Renal pelvis (tissue), 1 donor: ENCODE measurements at regions not wholly inside any gene's neighbourhood (a gene's known extent, or its start where the extent isn't known, plus 50 kb on each side); places are given as distances from the start of the nearest gene placed in this dataset.

ENCODE experiments used
- DNase-seq: peaks from one replicate; pipeline ENCODE4 v3.0.0-alpha.2; 2013

GRCh38 chr4:20403846-20404245 lies 152.1 kb downstream of the SLIT2 start:
- no peak for DNase-seq

GRCh38 chr4:20408611-20409010 lies 156.9 kb downstream of the SLIT2 start:
- DNase-seq: no peak

GRCh38 chr4:20412072-20412471 lies 160.4 kb downstream of the SLIT2 start:
- DNase-seq: no peak

DNA sequence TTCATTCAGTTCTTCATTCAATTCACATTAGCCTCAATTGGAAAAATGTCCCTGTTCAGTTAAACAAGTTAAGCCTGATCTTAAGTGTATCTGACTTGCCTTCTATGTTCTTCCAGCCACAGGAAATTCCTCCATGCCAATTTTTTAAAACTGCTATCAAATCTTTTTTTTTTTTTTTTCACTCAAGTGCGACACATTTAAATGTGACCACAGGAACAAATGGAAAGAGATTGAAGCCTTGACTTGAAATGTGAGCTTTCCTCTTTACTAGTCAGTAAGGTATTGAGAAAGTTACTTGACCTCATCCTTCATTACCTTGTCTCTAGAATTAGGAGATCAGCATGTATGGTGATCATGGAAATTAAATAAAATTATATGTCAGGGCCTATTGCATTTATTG lies 165.1 kb downstream of the SLIT2 start:
- no peak for DNase-seq

DNA sequence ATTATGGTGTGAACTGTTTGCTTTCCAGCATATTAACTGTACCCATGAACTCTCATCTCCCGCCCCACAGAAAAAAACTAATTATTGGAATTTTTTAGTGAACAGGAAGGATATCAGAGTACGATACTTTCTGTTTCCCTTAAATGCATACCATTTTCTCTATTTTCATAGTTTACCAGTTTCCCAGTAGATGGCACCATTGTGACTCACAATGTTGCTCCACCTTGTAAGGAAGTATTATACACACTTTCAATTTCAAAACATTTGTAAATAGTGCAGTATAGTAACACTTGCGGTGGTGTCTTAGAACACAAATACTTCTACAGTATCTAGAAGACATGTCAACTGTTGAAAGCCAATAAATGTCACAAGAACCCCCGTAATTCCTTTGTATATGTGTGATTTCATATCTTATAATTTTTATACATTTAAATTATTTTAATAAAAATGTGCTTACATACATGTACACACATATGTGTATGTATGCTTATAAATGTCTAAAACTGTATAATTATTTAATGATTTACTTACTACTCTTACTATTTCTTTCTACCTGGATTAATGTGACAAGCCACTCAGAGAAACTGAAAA lies 167.3 kb downstream of the SLIT2 start:
- peak; percentile 39 for DNase-seq

- no peak for DNase-seq
Observed at GRCh38 chr4:20420916-20421602, 169.4 kb downstream of the SLIT2 start.

- DNase-seq: no peak
Observed at GRCh38 chr4:20421603-20421985, 169.9 kb downstream of the SLIT2 start.

GRCh38 chr4:20422398-20422797 lies 170.7 kb downstream of the SLIT2 start:
- peak; percentile 15 for DNase-seq

- DNase-seq: no peak
Observed at GRCh38 chr4:20423420-20423819, 171.7 kb downstream of the SLIT2 start.

- DNase-seq: no peak
Observed at GRCh38 chr4:20426028-20426427, 174.3 kb downstream of the SLIT2 start.

- no peak for DNase-seq
Observed at GRCh38 chr4:20428436-20429160, 176.9 kb downstream of the SLIT2 start.

GRCh38 chr4:20430259-20430941 lies 178.7 kb downstream of the SLIT2 start:
- DNase-seq: no peak

GRCh38 chr4:20431543-20431951 lies 179.8 kb downstream of the SLIT2 start:
- DNase-seq: no peak

GRCh38 chr4:20432088-20432487 lies 180.4 kb downstream of the SLIT2 start:
- DNase-seq: no peak

- DNase-seq: no peak
Observed at GRCh38 chr4:20433097-20433705, 181.5 kb downstream of the SLIT2 start.

- no peak for DNase-seq
Observed at GRCh38 chr4:20440170-20440569, 188.5 kb downstream of the SLIT2 start.

GRCh38 chr4:20443015-20443805 lies 191.5 kb downstream of the SLIT2 start:
- DNase-seq: no peak

DNA sequence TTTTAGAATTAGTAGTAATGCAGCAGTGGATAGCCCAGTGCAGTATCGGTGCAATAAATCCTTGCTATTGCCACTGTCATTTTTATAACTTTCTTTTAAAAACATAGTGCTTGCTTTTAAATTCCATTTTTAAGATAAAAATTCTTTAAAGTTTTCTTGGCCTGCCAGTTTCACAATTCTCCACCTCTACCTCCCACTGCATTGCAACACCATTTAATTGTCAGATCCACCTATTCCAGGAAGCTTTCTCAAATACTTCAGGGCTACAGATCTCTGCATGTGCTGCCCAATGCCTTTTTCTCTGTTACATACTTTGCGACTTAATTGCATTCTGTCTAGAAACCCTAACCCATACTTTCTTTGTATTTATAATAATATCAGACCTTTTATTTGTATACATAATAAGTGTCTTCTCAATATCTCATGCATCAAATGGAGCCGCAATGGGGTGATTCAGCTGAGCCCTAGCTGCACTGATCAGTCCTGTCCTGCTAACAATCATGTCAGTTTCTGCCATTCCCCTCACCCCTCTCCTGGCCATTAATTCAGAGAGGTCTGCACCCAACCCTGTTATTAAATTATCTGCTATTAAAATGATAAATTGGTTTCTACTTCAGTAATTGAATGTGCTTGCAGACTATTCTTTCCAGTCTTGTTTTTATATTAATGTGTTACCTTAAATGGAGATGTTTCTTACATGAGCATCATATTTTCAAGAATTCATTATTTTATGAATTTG lies 193.1 kb downstream of the SLIT2 start:
- no peak for DNase-seq

DNA sequence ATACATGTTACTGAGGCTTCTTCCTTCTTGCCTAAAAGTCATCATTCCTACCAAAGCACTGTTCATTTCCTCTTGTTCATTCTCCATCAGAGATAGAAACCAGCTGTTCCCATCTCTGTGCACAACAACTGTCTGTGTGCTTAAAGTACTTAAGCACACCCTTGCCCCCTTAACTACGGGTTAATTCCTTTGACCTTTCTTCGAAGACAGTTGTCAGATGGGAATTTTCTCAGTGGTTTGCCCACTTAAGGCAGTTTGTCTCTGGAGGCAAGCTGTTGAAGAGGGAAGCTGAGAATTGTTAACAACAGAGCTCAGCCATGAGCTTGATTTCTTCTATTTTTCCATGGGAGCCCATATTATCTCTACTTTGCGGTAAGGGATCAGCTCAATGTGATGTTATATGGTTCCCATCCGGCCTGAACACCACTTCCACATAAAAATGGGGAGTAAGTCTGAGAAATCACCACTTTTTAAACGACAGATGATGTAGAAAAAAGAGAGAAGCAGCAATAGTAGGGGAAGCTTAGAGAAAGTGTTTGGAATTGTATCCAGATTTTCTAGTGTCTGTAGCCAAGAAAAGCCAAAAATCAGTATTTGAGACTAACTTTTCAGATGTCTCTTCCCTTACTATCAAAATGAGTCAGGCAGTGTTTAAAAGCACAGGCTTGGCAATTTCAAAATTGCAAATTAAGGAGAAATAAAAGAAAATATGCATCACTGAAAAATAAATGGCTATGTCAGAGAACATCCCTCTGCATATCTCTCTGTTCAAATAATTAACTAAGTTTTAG lies 194.4 kb downstream of the SLIT2 start:
- peak; percentile 53 for DNase-seq

DNA sequence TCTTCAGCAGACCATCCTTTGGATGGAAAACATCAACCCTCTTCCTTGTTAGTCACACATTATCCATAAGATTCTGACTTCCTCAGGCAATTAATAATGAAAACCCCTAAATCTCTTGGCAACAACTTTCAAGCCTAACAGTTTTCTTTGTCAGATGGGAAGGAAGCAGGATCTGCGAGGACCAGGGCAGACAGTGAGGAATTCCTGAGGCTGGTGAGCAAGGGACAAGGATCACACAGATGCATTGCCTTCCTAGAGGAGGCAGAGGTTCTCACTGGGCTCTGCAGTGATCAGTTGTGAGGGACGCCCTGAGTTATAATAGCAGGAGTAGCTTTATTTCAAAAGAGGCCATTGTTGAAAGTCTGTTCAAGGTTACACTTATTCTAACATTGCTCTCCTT lies 195.4 kb downstream of the SLIT2 start:
- DNase-seq: no peak
